A673 (cell line): ENCODE measurements at regions not wholly inside any gene's neighbourhood (a gene's known extent, or its start where the extent isn't known, plus 50 kb on each side); places are given as distances from the start of the nearest gene placed in this dataset.
A peak's percentile ranks its signal among the peaks of the same experiment; 100 is the strongest.

Source experiments
- BruUV-seq: library from RNA; stranded (reverse); fragments of 400-500 nt; replicated peaks from 2 replicates; lab custom pipeline; 2021; lab: Mats Ljungman, UMichigan
- CTCF ChIA-PET: fragments of 300-600 bp; sonication (Branson Sonifier 250); formaldehyde crosslinking; loops from one replicate; lab custom pipeline; 2022; ENCODE audit warnings: antibody characterized with exemption; lab: Charles Lee
- POLR2A ChIA-PET: fragments of 300-600 bp; sonication (Branson Sonifier 250); formaldehyde crosslinking; loops from one replicate; lab custom pipeline; 2022; ENCODE audit warnings: antibody characterized with exemption; ENCODE audit not compliant: low non-redundant PET; lab: Charles Lee
- DNase-seq: peaks from one replicate; pipeline ENCODE4 v3.0.0-alpha.2; 2015; ENCODE audit warnings: low spot score
- H3K27ac ChIP-seq: fragments of 200-600 bp; sonication (generic); 2 replicates; pipeline ENCODE4 v1.5.1; 2016; ENCODE audit warnings: mixed run types, low read depth, mild to moderate bottlenecking, mixed read lengths, antibody characterized with exemption, low read length; ENCODE audit not compliant: poor library complexity, severe bottlenecking
- H3K27me3 ChIP-seq: fragments of 200-600 bp; sonication (generic); replicated peaks from 2 replicates; pipeline ENCODE4 v1.6.1; 2017; ENCODE audit warnings: mixed run types, low read depth, mild to moderate bottlenecking, mixed read lengths, antibody characterized with exemption, low read length; ENCODE audit not compliant: insufficient read depth, poor library complexity
- H3K36me3 ChIP-seq: fragments of 200-600 bp; sonication (generic); 2 replicates; pipeline ENCODE4 v1.6.1; 2016; ENCODE audit warnings: mixed run types, mild to moderate bottlenecking, mixed read lengths, antibody characterized with exemption, low read length; ENCODE audit not compliant: insufficient read depth, poor library complexity, severe bottlenecking
- H3K4me1 ChIP-seq: fragments of 200-600 bp; sonication (generic); 2 replicates; pipeline ENCODE4 v1.6.1; 2017; ENCODE audit warnings: mixed run types, mild to moderate bottlenecking, mixed read lengths, antibody characterized with exemption, low read length; ENCODE audit not compliant: insufficient read depth, poor library complexity, severe bottlenecking
- H3K4me3 ChIP-seq: fragments of 200-600 bp; sonication (generic); 2 replicates; pipeline ENCODE4 v1.5.1; 2016; ENCODE audit warnings: low read depth, mixed run types, mild to moderate bottlenecking, mixed read lengths, low read length; ENCODE audit not compliant: poor library complexity, severe bottlenecking
- H3K9me3 ChIP-seq: fragments of 200-600 bp; sonication (generic); 2 replicates; pipeline ENCODE4 v1.6.1; 2016; ENCODE audit warnings: mixed run types, low read depth, mild to moderate bottlenecking, mixed read lengths, antibody characterized with exemption, low read length; ENCODE audit not compliant: poor library complexity, severe bottlenecking
- EZH2 ChIP-seq: fragments of 200-600 bp; sonication (generic); IDR thresholded peaks from 2 replicates; pipeline ENCODE4 v1.6.1; 2017; ENCODE audit warnings: borderline replicate concordance, low read depth, mild to moderate bottlenecking, mixed read lengths, antibody characterized with exemption, low read length; ENCODE audit not compliant: poor library complexity, severe bottlenecking
- intact Hi-C: fragments of 100-400 bp; cut with micrococcal nuclease; formaldehyde crosslinking; loops from one replicate; pipeline ENCODE4 v1.10.0; 2022; ENCODE audit not compliant: unreplicated experiment
- TF ChIP-seq, protein P1 (sequence below): fragments of 300-800, 200-600 bp; sonication (generic); conservative IDR thresholded peaks from 2 replicates; pipeline ENCODE4 v1.5.1; 2017; ENCODE audit warnings: low read depth, mild to moderate bottlenecking, antibody characterized with exemption, low read length, moderate library complexity, mixed read lengths

DNA sequence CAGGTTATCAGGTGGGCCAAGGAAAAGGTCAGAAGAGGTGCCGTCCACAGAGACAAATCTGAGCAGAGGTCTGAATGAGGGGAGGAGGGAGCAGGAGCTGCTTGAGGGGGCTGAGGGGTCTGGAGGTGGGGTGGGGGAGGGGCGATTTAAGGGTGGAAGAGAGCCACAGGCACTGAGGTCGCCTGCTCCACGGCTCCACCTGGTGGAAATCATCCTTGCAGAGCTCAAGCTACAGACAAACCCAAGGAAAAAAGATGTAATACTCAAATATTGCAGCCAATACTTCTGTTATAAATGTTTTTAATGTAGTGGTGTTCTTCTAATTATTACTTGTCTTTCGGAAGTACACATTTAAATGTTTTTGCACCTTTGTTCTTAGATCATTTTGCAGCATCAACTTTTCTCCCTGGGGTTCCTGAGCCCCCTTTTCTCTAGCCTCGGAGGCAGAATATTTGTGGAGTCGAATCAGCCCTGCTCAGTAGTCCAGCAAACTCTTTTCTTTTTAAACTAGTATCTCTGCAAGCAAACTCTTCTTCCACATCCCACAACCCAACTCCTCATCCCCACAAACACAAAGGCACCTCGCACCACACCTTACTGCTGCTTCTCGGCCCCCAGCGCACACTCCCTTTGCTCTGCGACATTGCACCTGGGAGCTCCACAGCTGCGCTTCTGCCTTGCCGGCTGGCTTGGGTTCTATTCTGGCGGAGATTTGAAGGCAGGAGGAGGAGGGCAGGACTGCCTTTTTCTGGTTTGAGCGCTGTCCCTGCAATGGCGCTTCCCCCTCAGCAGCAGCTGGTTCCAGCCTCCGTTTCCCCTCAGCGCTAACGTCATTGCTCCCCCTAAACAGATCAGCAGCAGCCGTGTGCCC lies 51.0 kb upstream of the TFAP2A start:
- intact Hi-C loops: no loop called here
- no TSS peak for BruUV-seq
- CTCF ChIA-PET: interaction anchor here (0.6 to 1.3 kb wide), 2 partner anchors 13 to 1405 kb away, joined by 3 to 7 read pairs; no protein-coding TSS in a partner anchor
- Histone ChIP-seq H3K36me3 (no peaks in the 10 kb centered on the region), H3K9me3 (no peaks in the 10 kb centered on the region), H3K27me3 (no peaks in the 10 kb centered on the region), H3K27ac (no peak overlapping the region), H3K4me1 (no peaks in the 10 kb centered on the region), H3K4me3 (no peak overlapping the region)
- TF ChIP-seq, protein P1, sequence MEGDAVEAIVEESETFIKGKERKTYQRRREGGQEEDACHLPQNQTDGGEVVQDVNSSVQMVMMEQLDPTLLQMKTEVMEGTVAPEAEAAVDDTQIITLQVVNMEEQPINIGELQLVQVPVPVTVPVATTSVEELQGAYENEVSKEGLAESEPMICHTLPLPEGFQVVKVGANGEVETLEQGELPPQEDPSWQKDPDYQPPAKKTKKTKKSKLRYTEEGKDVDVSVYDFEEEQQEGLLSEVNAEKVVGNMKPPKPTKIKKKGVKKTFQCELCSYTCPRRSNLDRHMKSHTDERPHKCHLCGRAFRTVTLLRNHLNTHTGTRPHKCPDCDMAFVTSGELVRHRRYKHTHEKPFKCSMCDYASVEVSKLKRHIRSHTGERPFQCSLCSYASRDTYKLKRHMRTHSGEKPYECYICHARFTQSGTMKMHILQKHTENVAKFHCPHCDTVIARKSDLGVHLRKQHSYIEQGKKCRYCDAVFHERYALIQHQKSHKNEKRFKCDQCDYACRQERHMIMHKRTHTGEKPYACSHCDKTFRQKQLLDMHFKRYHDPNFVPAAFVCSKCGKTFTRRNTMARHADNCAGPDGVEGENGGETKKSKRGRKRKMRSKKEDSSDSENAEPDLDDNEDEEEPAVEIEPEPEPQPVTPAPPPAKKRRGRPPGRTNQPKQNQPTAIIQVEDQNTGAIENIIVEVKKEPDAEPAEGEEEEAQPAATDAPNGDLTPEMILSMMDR: peak; percentile 70
- no peak for TF ChIP-seq EZH2
- DNase-seq: peak; percentile 67
- POLR2A ChIA-PET: interaction anchor here (0.6 kb wide), 1 partner anchor 1917 kb away, joined by 12 read pairs; no protein-coding TSS in a partner anchor
